ENCODE measurements at regions not wholly inside any gene's neighbourhood (a gene's known extent, or its start where the extent isn't known, plus 50 kb on each side); places are given as distances from the start of the nearest gene placed in this dataset.

GRCh38 chr17:77887110-77887463, 71.4 kb upstream of the TNRC6C start:
- TF ChIP-seq FOXJ3 (CRISPR knock-in tag; IDR thresholded peaks at IDR 0.05; ENCODE audit: borderline replicate concordance) (no peak), JUN (CRISPR knock-in tag; IDR thresholded peaks at IDR 0.05) (no peak), CTCF (IDR thresholded peaks at IDR 0.05) (no peak), MYBL2 (CRISPR knock-in tag; IDR thresholded peaks at IDR 0.05) (no peak), IRF2 (CRISPR knock-in tag; IDR thresholded peaks at IDR 0.05; ENCODE audit: borderline replicate concordance, low read depth) (no peak), ATF2 (CRISPR knock-in tag; IDR thresholded peaks at IDR 0.05; ENCODE audit: borderline replicate concordance, low read depth) (no peak), ZNF396 (CRISPR knock-in tag; IDR thresholded peaks at IDR 0.05; ENCODE audit: borderline replicate concordance) (no peak)

Measured in WTC11 (cell line).